C4-2B (cell line): ENCODE measurements at regions not wholly inside any gene's neighbourhood (a gene's known extent, or its start where the extent isn't known, plus 50 kb on each side); places are given as distances from the start of the nearest gene placed in this dataset.

Experiments
- CTCF ChIP-seq: fragments of 450-650 bp; conservative IDR thresholded peaks from 2 replicates; pipeline ENCODE4 v1.5.1; 2017; ENCODE audit warnings: mild to moderate bottlenecking
- ZFX ChIP-seq: fragments of 450-650 bp; IDR thresholded peaks from 2 replicates; pipeline ENCODE4 v1.6.1; 2017

DNA sequence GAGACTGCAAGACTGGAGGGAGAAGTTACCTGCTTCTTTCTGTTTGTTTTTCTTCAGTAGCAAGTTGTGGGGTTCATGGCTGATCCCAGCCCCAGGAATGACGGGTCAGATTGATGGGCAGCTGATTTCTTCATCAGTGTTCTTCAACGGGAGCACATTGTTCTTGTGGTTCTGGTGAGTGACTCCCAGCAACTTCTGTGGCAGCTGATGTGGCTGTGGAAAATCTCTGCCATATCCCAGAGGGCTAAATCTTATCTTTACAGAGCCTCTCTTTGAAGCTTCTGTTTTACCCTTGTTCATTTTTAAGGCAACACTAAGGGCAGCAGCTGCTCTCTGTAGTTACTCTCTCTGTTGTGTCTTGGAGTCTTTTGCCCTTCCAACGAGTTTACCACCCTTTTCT lies 710.3 kb downstream of the PRELID2 start:
- TF ChIP-seq CTCF = no peak
- no peak for TF ChIP-seq ZFX
